K562 (cell line): ENCODE measurements at regions not wholly inside any gene's neighbourhood (a gene's known extent, or its start where the extent isn't known, plus 50 kb on each side); places are given as distances from the start of the nearest gene placed in this dataset.

Experiments used
- ATAC-seq: fragments of 200-7000 bp; cut with Tn5 transposase; 3 replicates; pipeline ENCODE4 v1.9.1; 2020; ENCODE audit warnings: moderate library complexity
- BruUV-seq: library from RNA; stranded (reverse); fragments of 400-500 nt; replicated peaks from 2 replicates; lab custom pipeline; 2021; lab: Mats Ljungman, UMichigan
- CTCF ChIA-PET: fragments of 300-600 bp; formaldehyde crosslinking; extraction: SDS; loops from one replicate; lab custom pipeline; 2021; ENCODE audit warnings: low intra/inter-chr PET ratio; lab: Yijun Ruan, JAX
- POLR2A ChIA-PET: fragments of 300-600, 350-650 bp; sonication (Branson Sonifier 250); formaldehyde crosslinking; extraction: SDS; loops from one replicate; lab custom pipeline; 2021; ENCODE audit warnings: antibody characterized with exemption, inconsistent platforms; lab: Yijun Ruan, JAX
- DNase-seq, 4 experiments: peaks; one replicate each; pipeline versions ENCODE4 v3.0.0 to v3.0.0-alpha.2; 2011 to 2018; ENCODE audit warnings: low spot score in 3 of 4, mixed read lengths in 3 of 4; ENCODE audit errors: extremely low read depth in 1 of 4
- FAIRE-seq: peaks from 2 replicates; lab custom pipeline; 2011; peaks lifted over from hg19 to GRCh38; lab: Jason Lieb, UNC
- H2AFZ ChIP-seq: 2 replicates; pipeline ENCODE4 v1.6.0; 2011; ENCODE audit warnings: low read depth, low read length, control low read depth, inconsistent platforms
- H3K27ac ChIP-seq: fragments of 200-600 bp; 3 replicates; pipeline ENCODE4 v1.8.0; 2011; ENCODE audit warnings: low read depth, mild to moderate bottlenecking, control low read depth, inconsistent platforms, low read length, moderate library complexity, mixed read lengths; ENCODE audit errors: extremely low read depth
- H3K27me3 ChIP-seq, 2 experiments: fragments of 300-600 bp in 1 of 2; 2 replicates in 1 of 2; 3 replicates in 1 of 2; pipeline versions ENCODE4 v1.6.0 to v1.8.0; 2011; ENCODE audit warnings: inconsistent platforms in 2 of 2, low read length in 2 of 2, mild to moderate bottlenecking in 1 of 2, mixed read lengths in 1 of 2, moderate library complexity in 1 of 2; ENCODE audit not compliant: control insufficient read depth in 2 of 2, insufficient read depth in 2 of 2
- H3K36me3 ChIP-seq: fragments of 300-600 bp; 3 replicates; pipeline ENCODE4 v1.8.0; 2011; ENCODE audit warnings: mild to moderate bottlenecking, low read length, inconsistent platforms; ENCODE audit not compliant: control insufficient read depth, insufficient read depth
- H3K4me1 ChIP-seq, 2 experiments: fragments of 200-600 bp in 1 of 2; replicated peaks in 1 of 2; 2 replicates in 1 of 2; 3 replicates in 1 of 2; pipeline versions ENCODE4 v1.5.1 to v1.8.0; 2011; ENCODE audit warnings: inconsistent platforms in 2 of 2, low read length in 2 of 2, mild to moderate bottlenecking in 1 of 2, mixed read lengths in 1 of 2, moderate library complexity in 1 of 2; ENCODE audit not compliant: control insufficient read depth in 2 of 2, insufficient read depth in 2 of 2
- H3K4me2 ChIP-seq: 2 replicates; pipeline ENCODE4 v1.6.1; 2011; ENCODE audit warnings: low read length, control low read depth, inconsistent platforms, mixed read lengths; ENCODE audit not compliant: insufficient read depth
- H3K4me3 ChIP-seq: fragments of 200-600 bp; sonication (generic), shearing (Covaris generic); 2 replicates; pipeline ENCODE4 v1.5.1; 2016; ENCODE audit warnings: control low read depth, inconsistent platforms
- H3K79me2 ChIP-seq: fragments of 200-600 bp; 3 replicates; pipeline ENCODE4 v1.8.0; 2011; ENCODE audit warnings: low read length, inconsistent platforms; ENCODE audit not compliant: control insufficient read depth, insufficient read depth
- H3K9ac ChIP-seq, 2 experiments: 2 replicates each; pipeline versions ENCODE4 v1.6.0 to v1.6.1; 2011; ENCODE audit warnings: low read depth in 2 of 2, low read length in 2 of 2, control low read depth in 1 of 2, inconsistent platforms in 1 of 2, mild to moderate bottlenecking in 1 of 2, mixed read lengths in 1 of 2; ENCODE audit not compliant: insufficient read depth in 1 of 2
- H3K9me1 ChIP-seq: one replicate; pipeline ENCODE4 v1.6.0; 2011; ENCODE audit warnings: inconsistent platforms, mild to moderate bottlenecking, low read length, moderate library complexity; ENCODE audit not compliant: control insufficient read depth, insufficient read depth
- H3K9me3 ChIP-seq: replicated peaks from 2 replicates; pipeline ENCODE4 v1.5.1; 2011; ENCODE audit warnings: low read depth, low read length, inconsistent platforms; ENCODE audit not compliant: control insufficient read depth, insufficient read depth
- H4K20me1 ChIP-seq: replicated peaks from 2 replicates; pipeline ENCODE4 v1.6.1; 2011; ENCODE audit warnings: low read length, inconsistent platforms, mixed read lengths; ENCODE audit not compliant: control insufficient read depth, insufficient read depth
- HOXB6 ChIP-seq: fragments of 250-450 bp; sonication (Bioruptor Pico); IDR thresholded peaks from 2 replicates; pipeline ENCODE4 v1.5.1; 2022; ENCODE audit warnings: mild to moderate bottlenecking, borderline replicate concordance
- MCM3 ChIP-seq: fragments of 450-650 bp; IDR thresholded peaks from 2 replicates; pipeline ENCODE4 v1.6.1; 2016
- U2AF1 ChIP-seq: fragments of 200-400 bp; formaldehyde crosslinking; optimal IDR thresholded peaks from 2 replicates; pipeline ENCODE3; 2017; ENCODE audit warnings: mild to moderate bottlenecking, low read depth, low read length, moderate library complexity
- ZNF324 ChIP-seq: fragments of 250-450 bp; sonication (Bioruptor Pico); IDR thresholded peaks from 2 replicates; pipeline ENCODE4 v1.4.0; 2020; ENCODE audit warnings: mild to moderate bottlenecking
- ZNF76 ChIP-seq: fragments of 250-450 bp; sonication (Bioruptor Pico); IDR thresholded peaks from 2 replicates; pipeline ENCODE4 v1.4.0; 2020; ENCODE audit warnings: mild to moderate bottlenecking, moderate library complexity, borderline replicate concordance
- WGBS: fragments of 100-300 bp; shearing (Covaris generic); methylation state at CpG from one replicate; pipeline ENCODE4 v1.1.6; 2016; ENCODE audit warnings: low coverage, mixed read lengths; ENCODE audit not compliant: insufficient coverage; ENCODE audit errors: missing lambda C conversion rate; 5-methylcytosine and 5-hydroxymethylcytosine counted together
- in situ Hi-C: fragments of 300-500 bp; cut with MboI; formaldehyde crosslinking; loops from 4 replicates; pipeline ENCODE4 v1.15.0; 2018; ENCODE audit warnings: inconsistent platforms, mixed read lengths
- intact Hi-C: fragments of 100-400 bp; cut with micrococcal nuclease; formaldehyde crosslinking; loops from 2 replicates; pipeline ENCODE4 v1.14.2; 2022
- TF ChIP-seq, protein P1 (sequence below): fragments of 250-450 bp; sonication (Bioruptor Pico); IDR thresholded peaks from 2 replicates; pipeline ENCODE4 v1.8.0; 2022; ENCODE audit warnings: moderate library complexity, mild to moderate bottlenecking, inconsistent platforms
- TF ChIP-seq, protein P2 (sequence below): IDR thresholded peaks from 2 replicates; pipeline ENCODE4 v1.6.1; 2011; ENCODE audit warnings: borderline replicate concordance, low read depth, mild to moderate bottlenecking, moderate library complexity, low read length; ENCODE audit not compliant: insufficient read depth, poor library complexity, severe bottlenecking

GRCh38 chr20:7703551-7703961, 236.7 kb downstream of the HAO1 start:
- no peak for DNase-seq
- no peak overlapping the region for H3K4me2 ChIP-seq
- no peak overlapping the region for H3K27ac ChIP-seq
- H2AFZ ChIP-seq, result no peak overlapping the region
- no peaks in the 10 kb centered on the region for H4K20me1 ChIP-seq
- no peaks in the 10 kb centered on the region for H3K36me3 ChIP-seq
- ChIA-PET POLR2A (no interaction called here), CTCF (no interaction called here)
- no peak for FAIRE-seq
- no peak overlapping the region for H3K4me3 ChIP-seq
- H3K79me2 ChIP-seq, result no peaks in the 10 kb centered on the region
- no peak for TF ChIP-seq ZNF324 (CRISPR knock-in tag)
- H3K9me1 ChIP-seq, result no peaks in the 10 kb centered on the region
- 0% methylated on average over 3 of the region's 4 CpGs for WGBS
- no peaks in the 10 kb centered on the region for H3K4me1 ChIP-seq
- no TSS peak for BruUV-seq
- H3K27me3 ChIP-seq, result no peaks in the 10 kb centered on the region
- ATAC-seq, result no peak
- intact Hi-C loops, result no loop called here
- H3K9ac ChIP-seq, result no peak overlapping the region
- in situ Hi-C loops, result no loop called here
- H3K9me3 ChIP-seq, result no peaks in the 10 kb centered on the region

GRCh38 chr20:7703996-7704395, 236.3 kb downstream of the HAO1 start:
- BruUV-seq, result no TSS peak
- CTCF ChIA-PET, result no interaction called here

More at GRCh38 chr20:7703996-7704395, 236.3 kb downstream of the HAO1 start:
- no peaks in the 10 kb centered on the region for H3K9me1 ChIP-seq
- no peak for DNase-seq
- H3K9ac ChIP-seq, result no peak overlapping the region
- in situ Hi-C loops, result no loop called here
- no peaks in the 10 kb centered on the region for H3K9me3 ChIP-seq
- H3K4me1 ChIP-seq, result no peaks in the 10 kb centered on the region
- H3K4me3 ChIP-seq, result no peak overlapping the region
- no peak for FAIRE-seq
- WGBS, result 0% methylated on average over 2 of the region's 2 CpGs
- H3K27me3 ChIP-seq, result no peaks in the 10 kb centered on the region
- no peaks in the 10 kb centered on the region for H3K79me2 ChIP-seq
- H3K36me3 ChIP-seq, result no peaks in the 10 kb centered on the region
- no peak overlapping the region for H2AFZ ChIP-seq
- no peak for TF ChIP-seq MCM3
- TF ChIP-seq ZNF76 (CRISPR knock-in tag), result no peak
- no peak for TF ChIP-seq U2AF1
- TF ChIP-seq, protein P1, sequence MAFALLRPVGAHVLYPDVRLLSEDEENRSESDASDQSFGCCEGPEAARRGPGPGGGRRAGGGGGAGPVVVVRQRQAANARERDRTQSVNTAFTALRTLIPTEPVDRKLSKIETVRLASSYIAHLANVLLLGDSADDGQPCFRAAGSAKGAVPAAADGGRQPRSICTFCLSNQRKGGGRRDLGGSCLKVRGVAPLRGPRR (CRISPR knock-in tag), result no peak
- TF ChIP-seq HOXB6 (CRISPR knock-in tag), result no peak
- TF ChIP-seq, protein P2, sequence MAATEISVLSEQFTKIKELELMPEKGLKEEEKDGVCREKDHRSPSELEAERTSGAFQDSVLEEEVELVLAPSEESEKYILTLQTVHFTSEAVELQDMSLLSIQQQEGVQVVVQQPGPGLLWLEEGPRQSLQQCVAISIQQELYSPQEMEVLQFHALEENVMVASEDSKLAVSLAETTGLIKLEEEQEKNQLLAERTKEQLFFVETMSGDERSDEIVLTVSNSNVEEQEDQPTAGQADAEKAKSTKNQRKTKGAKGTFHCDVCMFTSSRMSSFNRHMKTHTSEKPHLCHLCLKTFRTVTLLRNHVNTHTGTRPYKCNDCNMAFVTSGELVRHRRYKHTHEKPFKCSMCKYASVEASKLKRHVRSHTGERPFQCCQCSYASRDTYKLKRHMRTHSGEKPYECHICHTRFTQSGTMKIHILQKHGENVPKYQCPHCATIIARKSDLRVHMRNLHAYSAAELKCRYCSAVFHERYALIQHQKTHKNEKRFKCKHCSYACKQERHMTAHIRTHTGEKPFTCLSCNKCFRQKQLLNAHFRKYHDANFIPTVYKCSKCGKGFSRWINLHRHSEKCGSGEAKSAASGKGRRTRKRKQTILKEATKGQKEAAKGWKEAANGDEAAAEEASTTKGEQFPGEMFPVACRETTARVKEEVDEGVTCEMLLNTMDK, result no peak
- TF ChIP-seq, all 486 proteins: peak for 0
- intact Hi-C loops, result no loop called here
- POLR2A ChIA-PET, result no interaction called here
- H3K4me2 ChIP-seq, result no peak overlapping the region
- no peak for ATAC-seq
- no peak overlapping the region for H3K27ac ChIP-seq
- H4K20me1 ChIP-seq, result no peaks in the 10 kb centered on the region
